Lung (tissue), 11 donors: ENCODE measurements at regions not wholly inside any gene's neighbourhood (a gene's known extent, or its start where the extent isn't known, plus 50 kb on each side); places are given as distances from the start of the nearest gene placed in this dataset.

Experiments
- ATAC-seq: fragments of 200-7000 bp; cut with Tn5 transposase; one replicate; pipeline ENCODE4 v1.9.1; 2020; ENCODE audit warnings: moderate number of reproducible peaks; ENCODE audit not compliant: insufficient read depth, low FRiP score
- DNase-seq, 3 donors: peaks; one replicate each; pipeline ENCODE4 v3.0.0-alpha.2; 2013 to 2017
- H3K27ac ChIP-seq, 2 donors: one replicate each; pipeline ENCODE4 v1.5.1; 2013; ENCODE audit warnings: mild to moderate bottlenecking in 2 of 2, moderate library complexity in 2 of 2, control low read depth in 1 of 2, inconsistent platforms in 1 of 2, low read depth in 1 of 2, low read length in 1 of 2
- H3K27me3 ChIP-seq, 3 donors: one replicate each; pipeline ENCODE4 v1.5.1; 2013; ENCODE audit warnings: low read length in 2 of 3; ENCODE audit not compliant: control insufficient read depth in 3 of 3, insufficient read depth in 3 of 3
- H3K36me3 ChIP-seq, 4 donors: one replicate each; pipeline ENCODE4 v1.5.1; 2013; ENCODE audit warnings: low read length in 4 of 4, mild to moderate bottlenecking in 1 of 4, moderate library complexity in 1 of 4; ENCODE audit not compliant: control insufficient read depth in 4 of 4, insufficient read depth in 4 of 4
- H3K4me1 ChIP-seq, 5 donors: one replicate each; pipeline ENCODE4 v1.5.1; 2013; ENCODE audit warnings: low read length in 5 of 5, mild to moderate bottlenecking in 2 of 5, moderate library complexity in 1 of 5; ENCODE audit not compliant: control insufficient read depth in 5 of 5, insufficient read depth in 5 of 5
- H3K4me3 ChIP-seq: one replicate; pipeline ENCODE4 v1.5.1; 2013; ENCODE audit warnings: mild to moderate bottlenecking, control low read depth, moderate library complexity
- H3K9ac ChIP-seq, 2 donors: one replicate each; pipeline ENCODE4 v1.5.1; 2013; ENCODE audit warnings: low read length in 2 of 2, control low read depth in 1 of 2; ENCODE audit not compliant: insufficient read depth in 1 of 2
- H3K9me3 ChIP-seq, 4 donors: one replicate each; pipeline ENCODE4 v1.5.1; 2013; ENCODE audit warnings: low read length in 3 of 4, mild to moderate bottlenecking in 1 of 4, moderate library complexity in 1 of 4; ENCODE audit not compliant: control insufficient read depth in 4 of 4, insufficient read depth in 3 of 4
- CTCF ChIP-seq: IDR thresholded peaks from 2 replicates; pipeline ENCODE4 v1.5.1; 2012; ENCODE audit warnings: mild to moderate bottlenecking; ENCODE audit errors: control extremely low read depth, extremely low read depth
- WGBS, 2 donors: extraction: QIAGEN DNeasy Blood & Tissue Kit; methylation state at CpG; one replicate each; pipeline ENCODE4 v1.1.7; 2013; 5-methylcytosine and 5-hydroxymethylcytosine counted together
- donor health status: control.
- donor health status: control.
- donor health status: Bipolar disorder and iron deficiency.
- donor health status: healthy.
- donor health status: DM: yes; HTN: yes; CAD: no.

GRCh38 chr5:120106912-120107525 lies 357.1 kb upstream of the PRR16 start:
- H3K27me3 ChIP-seq = no peaks in the 10 kb centered on the region
- no peak for DNase-seq
- TF ChIP-seq CTCF = no peak
- no peak overlapping the region for H3K4me3 ChIP-seq
- H3K27ac ChIP-seq = no peak overlapping the region
- no peak overlapping the region for H3K9ac ChIP-seq
- H3K36me3 ChIP-seq = no peaks in the 10 kb centered on the region
- ATAC-seq = no peak
- no peaks in the 10 kb centered on the region for H3K4me1 ChIP-seq
- WGBS, 2 donors = 63 to 90% methylated on average over 1 of the region's 1 CpG
- H3K9me3 ChIP-seq = no peaks in the 10 kb centered on the region

- H3K36me3 ChIP-seq = no peaks in the 10 kb centered on the region
- H3K9ac ChIP-seq = no peak overlapping the region
- H3K27ac ChIP-seq = no peak overlapping the region
- ATAC-seq (no peak), DNase-seq (no peak)
- TF ChIP-seq CTCF = no peak
- H3K27me3 ChIP-seq = no peaks in the 10 kb centered on the region
- no peaks in the 10 kb centered on the region for H3K4me1 ChIP-seq
- 76 to 83% methylated on average over 4 of the region's 4 CpGs for WGBS, 2 donors
- no peak overlapping the region for H3K4me3 ChIP-seq
- no peaks in the 10 kb centered on the region for H3K9me3 ChIP-seq
Measured at GRCh38 chr5:120108586-120109248, 355.4 kb upstream of the PRR16 start.

- H3K27ac ChIP-seq = no peak overlapping the region
- TF ChIP-seq CTCF = no peak
- H3K4me1 ChIP-seq = no peaks in the 10 kb centered on the region
- no peaks in the 10 kb centered on the region for H3K9me3 ChIP-seq
- H3K4me3 ChIP-seq = no peak overlapping the region
- ATAC-seq (no peak), DNase-seq (no peak)
- no peaks in the 10 kb centered on the region for H3K36me3 ChIP-seq
- H3K27me3 ChIP-seq = no peaks in the 10 kb centered on the region
- no peak overlapping the region for H3K9ac ChIP-seq
Measured at GRCh38 chr5:120122703-120123102, 341.4 kb upstream of the PRR16 start.

GRCh38 chr5:120124031-120124430 lies 340.1 kb upstream of the PRR16 start:
- Histone ChIP-seq H3K27me3 (no peaks in the 10 kb centered on the region), H3K4me3 (no peak overlapping the region), H3K36me3 (no peaks in the 10 kb centered on the region), H3K4me1 (no peaks in the 10 kb centered on the region), H3K9me3 (no peaks in the 10 kb centered on the region), H3K27ac (no peak overlapping the region), H3K9ac (no peak overlapping the region)
- no peak for TF ChIP-seq CTCF
- 22 to 39% methylated on average over 1 of the region's 1 CpG for WGBS, 2 donors
- ATAC-seq = no peak
- no peak for DNase-seq
